H9 (cell line): ENCODE measurements at regions not wholly inside any gene's neighbourhood (a gene's known extent, or its start where the extent isn't known, plus 50 kb on each side); places are given as distances from the start of the nearest gene placed in this dataset.

ENCODE experiments used
- DNase-seq: peaks from one replicate; pipeline ENCODE4 v3.0.0-alpha.2; 2017
- H2AFZ ChIP-seq: one replicate; pipeline ENCODE4 v1.6.1; 2013; ENCODE audit warnings: mild to moderate bottlenecking, low read length, control low read depth, moderate library complexity
- H2AK5ac ChIP-seq: 2 replicates; pipeline ENCODE4 v1.6.1; 2013; ENCODE audit warnings: low read length, control low read depth, mixed read lengths; ENCODE audit not compliant: insufficient read length
- H2BK120ac ChIP-seq: one replicate; pipeline ENCODE4 v1.6.1; 2013; ENCODE audit warnings: low read depth, mild to moderate bottlenecking, low read length, control low read depth, inconsistent platforms; ENCODE audit not compliant: poor library complexity, severe bottlenecking
- H2BK12ac ChIP-seq: 2 replicates; pipeline ENCODE4 v1.6.1; 2013; ENCODE audit warnings: low read length, control low read depth, mixed read lengths, low read depth; ENCODE audit not compliant: insufficient read length
- H2BK15ac ChIP-seq: 2 replicates; pipeline ENCODE4 v1.6.1; 2013; ENCODE audit warnings: low read depth, low read length, control low read depth
- H2BK20ac ChIP-seq: one replicate; pipeline ENCODE4 v1.6.1; 2013; ENCODE audit warnings: low read depth, mild to moderate bottlenecking, low read length, control low read depth, inconsistent platforms; ENCODE audit not compliant: poor library complexity, severe bottlenecking
- H2BK5ac ChIP-seq: 2 replicates; pipeline ENCODE4 v1.6.1; 2013; ENCODE audit warnings: low read length, control low read depth, mixed read lengths; ENCODE audit not compliant: insufficient read length
- H3K14ac ChIP-seq: 2 replicates; pipeline ENCODE4 v1.6.1; 2013; ENCODE audit warnings: low read length, control low read depth; ENCODE audit not compliant: insufficient read depth
- H3K18ac ChIP-seq: 2 replicates; pipeline ENCODE4 v1.6.1; 2013; ENCODE audit warnings: low read depth, mild to moderate bottlenecking, mixed read lengths, low read length, control low read depth; ENCODE audit not compliant: insufficient read length
- H3K23ac ChIP-seq: 2 replicates; pipeline ENCODE4 v1.6.1; 2013; ENCODE audit warnings: low read length, control low read depth, mixed read lengths, low read depth; ENCODE audit not compliant: insufficient read length
- H3K23me2 ChIP-seq: 2 replicates; pipeline ENCODE4 v1.6.1; 2013; ENCODE audit warnings: low read depth, mild to moderate bottlenecking, mixed read lengths, low read length, control low read depth; ENCODE audit not compliant: insufficient read length, poor library complexity, severe bottlenecking
- H3K27ac ChIP-seq: 2 replicates; pipeline ENCODE4 v1.5.1; 2013; ENCODE audit warnings: low read length, control low read depth, mixed read lengths, low read depth; ENCODE audit not compliant: insufficient read length
- H3K27me3 ChIP-seq: 2 replicates; pipeline ENCODE4 v1.6.1; 2013; ENCODE audit warnings: low read length, control low read depth, inconsistent platforms; ENCODE audit not compliant: insufficient read depth
- H3K4ac ChIP-seq: 2 replicates; pipeline ENCODE4 v1.6.1; 2013; ENCODE audit warnings: low read depth, mild to moderate bottlenecking, control low read depth, inconsistent platforms, low read length, moderate library complexity
- H3K4me1 ChIP-seq: 2 replicates; pipeline ENCODE4 v1.6.1; 2013; ENCODE audit warnings: low read length, control low read depth, inconsistent platforms; ENCODE audit not compliant: insufficient read depth
- H3K4me2 ChIP-seq: 2 replicates; pipeline ENCODE4 v1.6.1; 2013; ENCODE audit warnings: low read length, control low read depth, mixed read lengths; ENCODE audit not compliant: insufficient read length, insufficient read depth
- H3K56ac ChIP-seq: 2 replicates; pipeline ENCODE4 v1.6.1; 2013; ENCODE audit warnings: low read depth, mild to moderate bottlenecking, mixed read lengths, low read length, control low read depth; ENCODE audit not compliant: insufficient read length
- H3K79me1 ChIP-seq: 2 replicates; pipeline ENCODE4 v1.6.1; 2013; ENCODE audit warnings: low read depth, mild to moderate bottlenecking, moderate library complexity, low read length, control low read depth, inconsistent platforms; ENCODE audit not compliant: insufficient read depth, poor library complexity, severe bottlenecking
- H3K79me2 ChIP-seq: 2 replicates; pipeline ENCODE4 v1.6.1; 2013; ENCODE audit warnings: low read length, control low read depth, inconsistent platforms; ENCODE audit not compliant: insufficient read depth
- H3K9ac ChIP-seq: 2 replicates; pipeline ENCODE4 v1.6.1; 2013; ENCODE audit warnings: low read length, control low read depth, mixed read lengths; ENCODE audit not compliant: insufficient read length; ENCODE audit errors: extremely low read depth
- H3K9me3 ChIP-seq: one replicate; pipeline ENCODE4 v1.6.1; 2013; ENCODE audit warnings: low read depth, low read length, inconsistent platforms; ENCODE audit not compliant: control insufficient read depth
- H3T11ph ChIP-seq: one replicate; pipeline ENCODE4 v1.6.1; 2013; ENCODE audit warnings: mild to moderate bottlenecking, low read length, control low read depth, inconsistent platforms
- H4K20me1 ChIP-seq: one replicate; pipeline ENCODE4 v1.6.1; 2013; ENCODE audit not compliant: control insufficient read depth, insufficient read length, insufficient read depth
- H4K5ac ChIP-seq: 2 replicates; pipeline ENCODE4 v1.6.1; 2013; ENCODE audit warnings: low read depth, mild to moderate bottlenecking, mixed read lengths, low read length, control low read depth; ENCODE audit not compliant: insufficient read length
- H4K8ac ChIP-seq: replicated peaks from 2 replicates; pipeline ENCODE4 v1.6.1; 2013; ENCODE audit warnings: low read length, control low read depth, mixed read lengths, low read depth; ENCODE audit not compliant: insufficient read length
- H4K91ac ChIP-seq: 2 replicates; pipeline ENCODE4 v1.6.1; 2013; ENCODE audit warnings: low read depth, mild to moderate bottlenecking, moderate library complexity, mixed read lengths, low read length, control low read depth; ENCODE audit not compliant: insufficient read length
- H3K27ac Mint-ChIP-seq, 3 experiments: 2 replicates in 2 of 3; 3 replicates in 1 of 3; pipeline ENCODE4 v1.8.0; 2020 to 2021; ENCODE audit warnings: mixed read lengths in 3 of 3, mild to moderate bottlenecking in 1 of 3, moderate library complexity in 1 of 3
- H3K27me3 Mint-ChIP-seq: 2 replicates; pipeline ENCODE4 v1.8.0; 2021; ENCODE audit warnings: low read depth, mild to moderate bottlenecking, moderate library complexity, mixed read lengths
- H3K36me3 Mint-ChIP-seq, 3 experiments: 2 replicates in 2 of 3; 3 replicates in 1 of 3; pipeline ENCODE4 v1.8.0; 2020 to 2021; ENCODE audit warnings: low read depth in 3 of 3, mixed read lengths in 3 of 3; ENCODE audit not compliant: insufficient read depth in 1 of 3
- H3K4me1 Mint-ChIP-seq, 2 experiments: 2 replicates each; pipeline ENCODE4 v1.8.0; 2020; ENCODE audit warnings: mixed read lengths in 2 of 2
- H3K4me3 Mint-ChIP-seq, 2 experiments: 2 replicates in 1 of 2; 3 replicates in 1 of 2; pipeline ENCODE4 v1.8.0; 2020 to 2021; ENCODE audit warnings: mild to moderate bottlenecking in 2 of 2, mixed read lengths in 2 of 2, moderate library complexity in 1 of 2
- H3K9me3 Mint-ChIP-seq, 2 experiments: 2 replicates in 1 of 2; 3 replicates in 1 of 2; pipeline ENCODE4 v1.8.0; 2020; ENCODE audit warnings: mild to moderate bottlenecking in 2 of 2, mixed read lengths in 2 of 2, moderate library complexity in 1 of 2
- WGBS: extraction: QIAGEN DNeasy Blood & Tissue Kit; methylation state at CpG from one replicate; pipeline ENCODE4 v1.1.7; 2013; ENCODE audit warnings: missing lambda C conversion rate, low lambda C conversion rate, mixed read lengths; ENCODE audit not compliant: insufficient read length; ENCODE audit errors: extremely low coverage; 5-methylcytosine and 5-hydroxymethylcytosine counted together
- TF ChIP-seq, protein P1 (sequence below): fragments of 200-600 bp; sonication (generic); conservative IDR thresholded peaks from 3 replicates; pipeline ENCODE4 v1.8.0; 2021; ENCODE audit warnings: antibody characterized with exemption, mild to moderate bottlenecking

DNA sequence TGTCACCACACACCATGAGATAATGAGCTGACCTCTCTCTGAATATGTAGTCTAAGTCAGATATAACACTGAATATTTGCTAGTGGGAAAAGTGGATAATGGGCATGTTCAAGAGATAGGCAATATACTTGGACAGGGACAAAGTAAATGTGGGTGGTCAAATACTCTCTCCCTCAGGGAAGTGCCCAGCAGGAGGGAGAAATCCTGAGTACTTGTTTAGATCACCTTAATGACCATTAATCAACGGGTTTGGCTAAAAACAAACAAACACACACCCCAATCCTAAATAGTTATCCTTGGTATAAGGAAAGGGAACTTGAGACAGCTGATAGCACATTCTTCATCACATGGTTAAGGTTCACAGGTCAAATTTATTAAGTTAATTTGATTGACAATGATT, 933.5 kb downstream of the C4orf33 start:
- Histone ChIP-seq H2BK20ac (no peak overlapping the region), H2BK15ac (no peak overlapping the region), H2AFZ (no peak overlapping the region), H3K4me1 (peaks cover 11% of the 10 kb centered on the region; the same call in 1 of the 2 replicates), H4K20me1 (no peaks in the 10 kb centered on the region), H4K8ac (no peak overlapping the region), H4K91ac (no peak overlapping the region), H3K23me2 (no peaks in the 10 kb centered on the region), H2BK120ac (no peak overlapping the region), H3K27ac (peak overlapping the region; percentile 63), H3T11ph (no peak overlapping the region), H3K27me3 (no peaks in the 10 kb centered on the region), H2AK5ac (peak overlapping the region; percentile 88), H4K5ac (no peak overlapping the region), H3K14ac (no peak overlapping the region), H3K23ac (no peak overlapping the region), H2BK5ac (peak overlapping the region; percentile 64), H3K4me2 (no peak overlapping the region), H3K79me1 (no peaks in the 10 kb centered on the region), H3K4ac (no peak overlapping the region), H3K9me3 (no peaks in the 10 kb centered on the region), H3K9ac (no peak overlapping the region), H2BK12ac (peak overlapping the region; percentile 55), H3K18ac (no peak overlapping the region), H3K79me2 (no peaks in the 10 kb centered on the region), H3K56ac (no peak overlapping the region)
- no peaks in the 10 kb centered on the region for H3K27me3 Mint-ChIP-seq
- peak overlapping the region in 2 of 3 experiments; percentile 11 to 94; a peak in 4 of 7 replicates for H3K27ac Mint-ChIP-seq
- no peak for DNase-seq
- H3K9me3 Mint-ChIP-seq: peaks cover 0 to 1% of the 10 kb centered on the region in 2 experiments; a peak in 2 of 5 replicates
- TF ChIP-seq, protein P1, sequence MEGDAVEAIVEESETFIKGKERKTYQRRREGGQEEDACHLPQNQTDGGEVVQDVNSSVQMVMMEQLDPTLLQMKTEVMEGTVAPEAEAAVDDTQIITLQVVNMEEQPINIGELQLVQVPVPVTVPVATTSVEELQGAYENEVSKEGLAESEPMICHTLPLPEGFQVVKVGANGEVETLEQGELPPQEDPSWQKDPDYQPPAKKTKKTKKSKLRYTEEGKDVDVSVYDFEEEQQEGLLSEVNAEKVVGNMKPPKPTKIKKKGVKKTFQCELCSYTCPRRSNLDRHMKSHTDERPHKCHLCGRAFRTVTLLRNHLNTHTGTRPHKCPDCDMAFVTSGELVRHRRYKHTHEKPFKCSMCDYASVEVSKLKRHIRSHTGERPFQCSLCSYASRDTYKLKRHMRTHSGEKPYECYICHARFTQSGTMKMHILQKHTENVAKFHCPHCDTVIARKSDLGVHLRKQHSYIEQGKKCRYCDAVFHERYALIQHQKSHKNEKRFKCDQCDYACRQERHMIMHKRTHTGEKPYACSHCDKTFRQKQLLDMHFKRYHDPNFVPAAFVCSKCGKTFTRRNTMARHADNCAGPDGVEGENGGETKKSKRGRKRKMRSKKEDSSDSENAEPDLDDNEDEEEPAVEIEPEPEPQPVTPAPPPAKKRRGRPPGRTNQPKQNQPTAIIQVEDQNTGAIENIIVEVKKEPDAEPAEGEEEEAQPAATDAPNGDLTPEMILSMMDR: no peak
- no CpG with 5 or more reads among the region's 1 CpG for WGBS
- peaks cover 17 to 19% (median 19%) of the 10 kb centered on the region in 3 experiments for H3K36me3 Mint-ChIP-seq
- H3K4me3 Mint-ChIP-seq: no peak overlapping the region
- peaks cover 68 to 69% of the 10 kb centered on the region in 2 experiments for H3K4me1 Mint-ChIP-seq
